NCI-H1436 treated with DMSO at 0.1 percent for 48 hours (cell line): ENCODE measurements at regions not wholly inside any gene's neighbourhood (a gene's known extent, or its start where the extent isn't known, plus 50 kb on each side); places are given as distances from the start of the nearest gene placed in this dataset.
"Not testable (repeated sequence)": the region's sequence is repeated elsewhere in the genome, so short reads cannot be mapped to it uniquely, and the experiment has no call there.

Experiments
- DNase-seq: peaks from one replicate; lab custom pipeline; 2025; lab: John Stamatoyannopoulos, UW

DNA sequence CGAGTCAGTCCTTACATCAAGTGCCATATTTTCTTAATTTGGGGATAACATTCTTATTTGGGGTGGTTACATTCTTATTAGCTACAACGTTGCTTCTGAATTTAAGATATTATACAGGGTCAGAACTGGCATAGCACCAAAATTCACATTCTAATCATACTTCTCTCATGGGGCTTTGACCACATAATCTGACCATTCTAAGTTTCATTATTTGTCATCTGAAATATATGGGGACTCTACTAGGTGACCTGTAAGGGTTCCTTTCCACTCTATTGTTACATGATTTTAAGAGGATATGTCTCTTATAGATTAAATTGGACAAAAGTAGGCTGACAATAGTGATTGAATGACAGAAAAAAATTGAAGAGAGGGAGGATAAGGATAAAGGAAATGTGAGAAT, 536.5 kb downstream of the KCTD12 start:
- no peak for DNase-seq

DNA sequence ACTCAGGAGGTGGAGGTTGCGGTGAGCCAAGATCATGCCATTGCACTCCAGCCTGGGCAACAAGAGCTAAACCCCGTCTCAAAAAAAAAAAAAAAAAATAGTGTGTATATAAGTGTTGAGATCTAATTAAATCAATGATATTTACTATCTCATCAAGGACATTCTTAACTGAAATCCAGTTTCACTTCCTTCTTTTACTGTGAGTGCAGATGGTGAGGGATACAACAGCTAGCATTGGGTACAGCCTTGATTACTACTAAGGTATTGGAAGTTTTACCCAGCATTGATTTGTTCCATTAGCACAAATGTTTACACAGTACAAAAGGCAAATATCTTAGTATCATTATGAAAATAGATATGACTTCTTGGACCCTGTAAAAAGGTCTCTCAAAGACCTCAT, 546.6 kb downstream of the KCTD12 start:
- no peak for DNase-seq

DNA sequence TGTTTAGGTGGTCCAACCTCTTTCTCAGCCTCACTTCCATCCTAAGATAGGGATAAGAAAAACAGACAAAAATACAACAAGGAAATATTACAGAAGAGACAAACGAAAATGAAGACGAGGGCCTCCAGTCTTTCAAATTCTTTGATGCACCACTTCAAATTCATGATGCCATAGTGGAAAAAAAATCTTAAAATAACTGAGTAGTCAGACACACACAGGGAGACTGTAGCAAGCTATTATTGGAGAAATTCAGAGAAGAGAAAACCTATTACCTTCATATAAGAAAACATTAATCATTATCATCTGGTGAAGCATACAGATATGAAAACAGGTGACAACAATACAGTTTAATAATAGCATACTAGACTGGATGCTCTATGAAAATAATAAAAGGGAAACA, 548.2 kb downstream of the KCTD12 start:
- no peak for DNase-seq

DNA sequence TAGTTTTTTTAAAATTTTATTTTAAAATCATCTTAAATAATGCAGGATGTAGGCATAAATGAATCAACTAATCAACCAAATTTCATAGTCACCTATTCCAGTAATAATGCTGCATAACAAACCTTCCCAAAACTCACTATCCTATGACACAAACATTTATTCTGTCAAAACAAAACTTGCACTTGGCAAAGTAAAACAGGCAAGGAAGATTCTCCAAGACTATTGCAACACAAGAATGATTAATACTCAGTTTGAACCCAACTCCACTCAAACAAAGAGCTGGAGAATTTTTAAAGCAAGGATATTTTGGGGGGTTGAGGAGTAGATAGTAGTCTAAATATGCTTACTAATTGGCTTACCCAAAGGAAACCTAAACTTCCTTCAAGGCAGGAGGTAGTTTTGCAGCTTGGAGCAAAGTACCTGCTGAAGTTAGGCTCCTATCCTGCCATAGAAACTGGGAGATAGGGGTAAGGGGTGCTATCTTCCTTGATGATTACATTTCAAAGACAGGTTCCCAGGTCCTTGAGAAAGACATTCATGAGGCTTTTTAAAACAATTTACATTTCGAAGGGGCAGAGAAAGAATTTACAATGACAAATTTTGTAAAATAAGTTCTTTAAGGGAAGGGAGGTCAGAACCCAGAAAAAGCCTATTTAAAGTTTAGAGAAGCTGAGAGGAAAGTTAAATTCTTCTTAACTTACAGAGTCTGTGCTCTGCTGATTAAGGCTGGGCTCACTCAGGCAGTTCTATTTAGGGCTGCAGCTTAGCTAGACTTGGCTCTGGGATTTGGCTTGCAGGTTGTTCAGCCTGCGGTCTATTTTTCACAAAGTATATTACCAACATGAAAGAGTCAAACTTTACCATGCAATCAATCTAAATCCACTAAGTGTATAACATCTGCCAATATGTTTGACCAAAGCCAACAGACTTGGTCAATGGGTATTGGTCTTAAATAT, 549.0 kb downstream of the KCTD12 start:
- DNase-seq: no peak

- DNase-seq: no peak
Measured at GRCh38 chr13:76335463-76335862, 550.7 kb downstream of the KCTD12 start.

DNA sequence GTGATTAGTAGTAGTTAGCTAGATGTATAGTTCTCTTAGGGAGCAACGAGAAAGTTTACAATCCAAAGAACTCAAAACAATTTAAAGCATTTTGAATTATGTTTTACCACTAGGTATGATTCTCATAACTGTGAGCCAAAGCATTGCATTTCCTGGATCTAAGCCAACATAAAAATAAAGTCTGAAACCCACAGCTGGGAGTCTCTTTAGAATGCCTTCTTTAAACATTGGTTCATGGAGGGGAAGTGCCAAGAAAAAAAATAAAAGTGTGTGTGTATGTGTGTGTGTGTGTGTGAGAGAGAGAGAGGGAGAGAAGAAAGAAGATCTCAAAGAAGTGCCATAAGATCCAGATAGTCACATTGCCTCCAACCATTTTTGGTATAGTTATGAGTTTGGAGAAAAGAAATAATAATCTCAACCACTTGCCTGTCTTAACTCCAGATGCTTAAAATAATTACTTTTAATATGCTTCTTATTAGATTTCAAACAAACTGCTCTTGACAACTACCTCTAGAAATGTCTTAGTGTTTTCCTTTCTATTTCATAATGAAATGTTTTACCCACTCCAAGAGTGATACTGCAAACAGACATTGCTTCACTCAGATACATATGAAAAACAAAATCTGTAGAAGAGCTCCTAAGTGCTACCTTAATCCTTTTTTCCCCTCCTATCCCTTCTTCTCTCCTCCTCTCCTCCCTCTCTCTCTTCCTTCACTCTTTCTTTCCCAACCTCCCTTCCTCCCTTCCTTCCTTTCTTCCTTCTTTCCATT, 554.1 kb downstream of the KCTD12 start:
- no peak for DNase-seq

DNA sequence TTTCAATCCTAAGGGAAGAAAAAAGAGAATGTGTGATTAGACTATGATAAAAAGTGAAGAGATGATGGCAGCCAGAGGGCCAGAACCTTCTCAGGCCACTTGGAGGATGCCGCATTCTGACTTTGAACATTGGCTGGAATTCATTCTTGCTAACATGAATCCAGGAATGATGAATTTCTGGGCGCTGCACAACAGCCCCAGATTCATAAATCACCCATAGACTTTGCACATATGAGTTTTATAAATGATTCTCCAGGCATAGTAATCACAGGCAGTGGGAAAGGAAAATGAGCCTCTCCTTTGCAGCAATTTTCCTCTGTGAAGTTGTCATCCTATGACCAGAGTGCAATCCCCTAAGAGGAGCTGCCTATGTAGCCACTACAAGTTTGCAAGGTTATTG, 555.4 kb downstream of the KCTD12 start:
- no peak for DNase-seq

DNA sequence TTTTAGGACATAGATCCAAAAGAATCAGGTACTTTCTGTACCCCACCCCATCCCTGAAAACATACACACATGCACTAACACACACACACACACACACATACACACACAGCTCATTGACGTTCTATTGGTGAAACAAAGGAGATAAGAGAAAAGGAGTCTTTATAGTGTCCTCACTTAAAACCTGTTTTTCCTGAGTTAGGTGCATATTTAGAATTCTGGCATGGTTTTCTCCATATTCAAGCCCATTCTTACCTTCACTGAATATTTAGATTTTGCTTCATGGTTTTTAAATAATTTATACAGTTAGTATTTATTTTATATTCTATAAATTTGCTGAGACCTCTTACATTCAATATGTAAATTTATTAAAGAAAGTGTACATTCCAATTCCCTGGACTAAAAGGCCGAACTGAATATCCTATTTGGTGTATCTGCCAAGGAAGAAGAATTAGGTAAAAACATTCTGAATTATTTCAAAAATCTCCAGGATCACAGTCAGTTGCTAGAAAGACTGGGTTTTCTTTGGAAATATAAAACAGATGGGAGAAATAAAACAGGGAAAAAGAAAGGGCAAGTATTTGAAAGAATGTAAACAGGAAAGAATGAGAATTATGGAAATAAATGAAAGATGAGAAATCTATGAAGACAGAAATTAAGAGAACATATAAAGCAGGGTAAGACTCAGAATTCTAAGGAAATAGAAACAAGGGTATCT, 556.2 kb downstream of the KCTD12 start:
- no peak for DNase-seq

GRCh38 chr13:76329004-76329403, 557.2 kb downstream of the KCTD12 start:
- DNase-seq: no peak

DNA sequence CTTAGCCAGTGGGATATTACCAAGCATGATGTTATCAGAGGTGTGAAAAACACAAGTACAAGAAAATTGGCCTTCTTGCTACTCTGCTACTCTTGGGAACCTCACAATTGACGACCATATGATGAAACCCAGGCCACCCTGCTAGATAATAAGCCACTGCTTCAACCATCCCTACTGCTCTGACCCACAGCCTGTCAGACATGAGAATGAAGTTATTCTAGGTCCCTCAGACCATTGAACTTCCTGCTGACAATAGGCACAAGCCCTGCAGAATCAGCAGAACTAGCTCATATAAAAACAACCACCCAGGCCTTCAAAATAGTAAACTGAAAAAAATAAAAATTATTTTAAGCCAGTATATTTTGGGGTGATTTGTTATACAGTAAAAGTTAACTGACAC, 559.9 kb downstream of the KCTD12 start:
- no peak for DNase-seq

DNA sequence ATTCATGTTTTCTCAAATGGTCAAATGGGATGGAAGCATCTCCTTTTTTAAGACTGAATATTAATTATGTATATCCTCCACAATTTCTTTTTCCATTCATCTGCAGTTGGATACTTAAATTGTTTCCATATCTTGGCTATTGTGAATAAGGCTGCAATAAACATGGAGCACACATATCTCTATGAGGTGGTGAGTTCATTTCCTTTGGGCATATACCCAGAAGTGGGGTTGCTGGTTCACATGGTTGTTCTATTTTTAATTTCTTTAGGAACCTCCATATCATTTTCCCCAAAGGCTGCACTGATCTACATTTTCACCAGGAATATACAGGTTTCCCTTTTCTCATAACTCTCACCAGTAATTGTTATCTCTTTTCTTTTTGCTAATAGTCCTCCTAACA, 566.3 kb downstream of the KCTD12 start:
- no peak for DNase-seq

DNA sequence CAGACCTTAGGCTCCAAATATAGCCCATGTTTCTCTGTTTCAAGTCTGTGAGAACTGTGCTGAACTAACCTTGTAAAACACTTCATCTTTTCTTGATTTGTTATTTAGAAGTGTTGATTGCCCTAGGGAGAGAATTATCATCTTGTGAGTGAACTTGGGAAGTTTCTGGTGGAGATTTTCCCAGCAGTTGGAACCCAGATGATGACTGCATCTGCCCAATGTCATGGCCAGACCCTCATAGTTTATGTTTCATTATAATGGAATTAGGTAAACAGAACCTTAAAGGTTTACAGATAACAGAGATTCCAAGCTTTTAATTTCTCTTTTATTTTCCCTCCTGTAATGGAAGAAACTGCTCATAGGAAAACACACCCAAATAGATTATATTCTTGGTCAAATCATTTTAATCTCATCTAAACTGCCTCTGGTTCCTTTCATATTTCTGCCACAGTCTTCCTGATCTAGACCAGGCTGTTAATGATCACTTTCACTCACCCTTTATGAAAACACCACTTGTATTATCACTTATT, 569.1 kb downstream of the KCTD12 start:
- no peak for DNase-seq

DNA sequence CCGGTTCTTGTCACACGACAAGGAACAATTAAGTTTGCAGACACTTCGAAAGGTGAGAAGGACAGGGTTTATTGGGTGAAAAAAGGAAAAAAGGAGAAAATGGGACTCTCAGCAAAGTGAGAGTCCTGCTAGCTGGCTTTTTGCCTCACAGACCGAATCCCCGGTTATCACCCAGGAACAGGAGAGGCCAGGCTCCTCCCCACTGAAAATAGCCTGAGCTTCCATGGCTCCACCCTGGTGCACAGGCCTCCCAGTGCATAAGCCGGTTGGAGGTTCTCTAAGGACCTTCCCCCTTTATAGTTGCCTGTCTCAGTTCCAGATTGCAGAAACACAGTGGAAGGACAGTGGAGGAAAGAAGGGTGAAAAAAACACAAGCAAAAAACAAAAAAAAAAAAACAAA, 571.7 kb downstream of the KCTD12 start:
- no peak for DNase-seq

- DNase-seq: no peak
Measured at GRCh38 chr13:76307142-76307541, 579.1 kb downstream of the KCTD12 start.

DNA sequence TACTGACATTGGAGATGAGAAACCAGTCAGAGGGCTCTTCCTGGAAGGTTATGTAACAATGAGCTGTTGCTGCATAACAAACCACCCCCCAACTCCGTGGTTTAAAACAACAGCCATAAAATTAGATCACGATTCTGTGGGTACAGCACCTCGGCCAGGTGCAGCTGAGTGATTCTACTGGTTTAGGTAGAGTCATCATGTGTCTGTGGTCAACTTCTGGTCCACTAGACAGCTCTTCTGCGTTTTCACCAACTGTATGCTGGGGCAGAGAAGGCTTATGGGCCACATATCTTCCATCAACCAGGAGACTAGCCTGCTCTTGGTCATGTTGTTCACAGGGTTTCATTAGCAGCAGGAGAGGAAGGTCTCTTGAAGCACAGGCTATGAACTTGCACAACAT, 585.5 kb downstream of the KCTD12 start:
- DNase-seq: no peak

DNA sequence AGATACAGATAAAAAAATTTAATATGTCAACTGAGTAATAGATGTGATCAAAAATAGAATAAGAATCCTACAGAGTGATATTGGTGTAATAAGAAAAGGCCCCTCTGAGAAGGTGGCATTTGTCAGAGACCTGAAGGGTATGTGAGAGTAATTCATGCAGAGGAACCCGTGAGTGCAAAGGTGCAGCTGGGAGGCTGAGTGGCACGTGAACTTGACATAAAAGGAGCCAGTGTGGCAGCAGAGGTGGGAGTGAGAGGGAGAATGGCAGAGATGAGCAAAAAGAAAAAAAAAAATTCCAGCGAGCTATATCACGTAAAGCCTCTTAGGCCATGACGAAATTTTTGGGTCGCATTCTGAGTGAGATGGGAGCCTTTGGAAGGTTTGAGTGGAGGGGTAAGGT, 588.9 kb downstream of the KCTD12 start:
- DNase-seq: no peak

DNA sequence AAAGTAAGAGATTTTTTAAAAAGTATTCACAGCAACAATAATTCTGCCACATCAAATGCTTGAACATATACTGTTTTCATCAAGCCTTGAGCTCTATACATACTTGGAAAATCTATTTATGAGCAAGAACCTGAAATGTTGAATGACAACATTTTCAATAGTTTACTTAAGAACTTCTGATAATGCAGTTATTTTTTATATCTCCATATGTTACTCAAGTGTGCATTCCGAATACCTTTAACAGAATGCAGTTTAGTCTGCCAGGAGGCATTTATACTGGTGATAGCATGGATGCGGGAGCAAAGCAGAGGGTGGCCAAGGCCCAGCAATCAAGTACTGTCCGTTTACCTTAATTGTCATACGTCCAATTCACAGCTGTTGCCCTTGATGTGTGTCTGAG, 589.5 kb downstream of the KCTD12 start:
- no peak for DNase-seq

DNA sequence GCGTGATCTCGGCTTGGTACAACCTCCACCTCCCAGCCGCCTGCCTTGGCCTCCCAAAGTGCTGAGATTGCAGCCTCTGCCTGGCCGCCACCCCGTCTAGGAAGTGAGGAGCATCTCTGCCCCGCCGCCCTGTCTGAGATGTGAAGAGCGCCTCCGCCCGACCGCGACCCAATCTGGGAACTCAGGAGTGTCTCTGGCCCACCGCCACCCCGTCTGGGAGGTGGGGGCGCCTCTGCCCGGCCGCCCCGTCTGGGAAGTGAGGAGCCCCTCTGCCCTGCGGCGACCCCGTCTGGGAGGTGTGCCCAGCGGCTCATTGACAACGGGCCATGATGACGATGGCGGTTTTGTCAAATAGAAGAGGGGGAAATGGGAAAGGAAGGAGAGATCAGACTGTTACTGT, 591.2 kb downstream of the KCTD12 start:
- DNase-seq: not testable (repeated sequence)

DNA sequence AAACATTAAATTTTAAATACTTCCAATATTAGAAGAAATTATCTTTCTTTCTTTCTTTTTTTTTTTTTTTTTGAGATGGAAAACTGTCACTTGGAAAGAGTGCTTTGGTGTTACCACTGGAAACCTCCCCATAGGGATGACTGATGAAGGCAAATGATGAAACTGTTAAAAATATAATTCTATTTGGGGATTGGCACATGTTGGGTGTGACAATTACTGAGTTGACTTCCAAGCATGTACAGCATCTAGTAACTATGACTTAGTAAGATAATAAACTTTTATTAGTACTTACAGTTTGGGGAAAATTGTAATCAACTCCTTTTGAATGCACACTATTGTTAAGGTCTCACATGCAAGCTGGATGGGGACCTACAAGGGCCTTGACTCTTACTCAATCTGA, 592.5 kb downstream of the KCTD12 start:
- DNase-seq: no peak

GRCh38 chr13:76293346-76293745, 592.9 kb downstream of the KCTD12 start:
- no peak for DNase-seq

DNA sequence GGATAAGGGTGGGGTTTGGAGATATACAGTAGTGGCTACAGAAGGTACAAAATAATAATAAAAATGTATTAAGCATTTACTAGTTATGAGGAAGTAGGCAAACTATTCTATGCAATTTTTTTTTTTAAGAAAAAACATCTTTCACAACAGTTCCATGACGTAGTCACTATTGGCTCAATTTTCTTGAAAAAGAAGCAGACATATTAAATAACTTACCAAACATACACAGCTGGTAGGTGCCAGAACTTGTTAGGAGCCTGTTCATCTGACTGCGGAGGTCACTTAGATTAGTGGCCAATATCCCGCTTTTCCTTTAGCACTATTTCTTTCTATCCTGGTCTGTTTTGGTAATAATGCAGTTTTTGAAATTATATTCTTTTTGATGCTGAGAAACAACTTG, 593.5 kb downstream of the KCTD12 start:
- no peak for DNase-seq

- DNase-seq: no peak
Measured at GRCh38 chr13:76292031-76292430, 594.2 kb downstream of the KCTD12 start.
